ENCODE measurements at regions not wholly inside any gene's neighbourhood (a gene's known extent, or its start where the extent isn't known, plus 50 kb on each side); places are given as distances from the start of the nearest gene placed in this dataset.

- no peak overlapping the region for H2AK9ac ChIP-seq (replicated peaks; ENCODE audit: low read depth, low read length, poor library complexity)
- dilution Hi-C loops (cut with HindIII; ENCODE audit: low sequenced_read_pairs, unreplicated experiment) (no loop called here), in situ Hi-C loops (cut with MboI; ENCODE audit: low sequenced_read_pairs) (no loop called here), intact Hi-C loops (cut with micrococcal nuclease) (no loop called here)
- no peak overlapping the region for H3K9ac ChIP-seq (ENCODE audit: low read depth, low read length)
- H3K23ac ChIP-seq (ENCODE audit: low read depth, low read length) = no peak overlapping the region
- no peak overlapping the region for H3K4me3 ChIP-seq (ENCODE audit: insufficient read depth, low read depth, low read length)
- no peak overlapping the region for H4K8ac ChIP-seq (ENCODE audit: low read depth in 2 of 2, low read length in 2 of 2)
- no peak overlapping the region for H4K5ac ChIP-seq (ENCODE audit: low read depth, low read length)
- ChIA-PET CTCF (no interaction called here), POLR2A (ENCODE audit: unreplicated experiment) (no interaction called here)
- TF ChIP-seq RFX5 (IDR thresholded peaks at IDR 0.05; ENCODE audit: low read depth, low read length) = no peak
- TF ChIP-seq BHLHE40 (IDR thresholded peaks at IDR 0.05; ENCODE audit: low read depth, low read length) = no peak
- no peak for TF ChIP-seq MAFK (IDR thresholded peaks at IDR 0.05; ENCODE audit: low read depth, low read length)
- no peak for TF ChIP-seq CHD1 (IDR thresholded peaks at IDR 0.05; ENCODE audit: low read depth, low read length)
- no peak for TF ChIP-seq FOS (IDR thresholded peaks at IDR 0.05; ENCODE audit: low read depth, low read length)
- no peak for TF ChIP-seq MAZ (IDR thresholded peaks at IDR 0.05; ENCODE audit: borderline replicate concordance, low read depth, low read length)
- no peak for TF ChIP-seq SMC3 (IDR thresholded peaks at IDR 0.05; ENCODE audit: low read depth, low read length)
- no peak for TF ChIP-seq ELK1 (IDR thresholded peaks at IDR 0.05; ENCODE audit: borderline replicate concordance, low read depth, low read length)
- no peak overlapping the region for H3K14ac ChIP-seq (replicated peaks; ENCODE audit: low read depth, low read length)
- no peak overlapping the region for H3K4me2 ChIP-seq (ENCODE audit: low read depth, low read length)
- H4K20me1 ChIP-seq (ENCODE audit: insufficient read depth, low read length) = no peaks in the 10 kb centered on the region
- H3K79me1 ChIP-seq (ENCODE audit: low read depth in 1 of 2, low read length in 2 of 2) = no peaks in the 10 kb centered on the region
- H3K9me1 ChIP-seq (ENCODE audit: insufficient read depth, low read length) = no peaks in the 10 kb centered on the region
- no peak overlapping the region for H2BK15ac ChIP-seq (ENCODE audit: low read depth, low read length)
- H3K18ac ChIP-seq (ENCODE audit: low read depth, low read length) = no peak overlapping the region
- no peak for ATAC-seq (ENCODE audit: low read depth)
- no peaks in the 10 kb centered on the region; the same call in 1 of the 2 replicates for H3K9me3 ChIP-seq (ENCODE audit: control insufficient read depth, insufficient read depth, low read length)
- H3K4me1 ChIP-seq (ENCODE audit: control insufficient read depth, insufficient read depth, low read length) = no peaks in the 10 kb centered on the region
- H3K27me3 ChIP-seq (ENCODE audit: control insufficient read depth, insufficient read depth, low read length) = no peaks in the 10 kb centered on the region
- H2BK5ac ChIP-seq (ENCODE audit: low read depth, low read length, poor library complexity, severe bottlenecking) = no peak overlapping the region
- no peak overlapping the region for H3K4ac ChIP-seq (ENCODE audit: low read depth, low read length)
- no peak overlapping the region for H2BK20ac ChIP-seq (ENCODE audit: low read depth, low read length)
- no peak overlapping the region for H3K56ac ChIP-seq (ENCODE audit: extremely low read depth, insufficient read depth, low read length)
- no peaks in the 10 kb centered on the region for H3K36me3 ChIP-seq (ENCODE audit: control insufficient read depth, insufficient read depth, low read length)
- BruUV-seq (replicated peaks) = no TSS peak
- no peak overlapping the region for H2BK120ac ChIP-seq (ENCODE audit: low read depth, low read length)
- H2AFZ ChIP-seq (replicated peaks; ENCODE audit: low read length, poor library complexity) = no peak overlapping the region
- H4K91ac ChIP-seq (ENCODE audit: insufficient read depth, low read depth, low read length) = no peak overlapping the region
- DNase-seq = no peak
- no peak overlapping the region for H2AK5ac ChIP-seq (ENCODE audit: low read depth, low read length)
- no peak overlapping the region for H3K27ac ChIP-seq (ENCODE audit: insufficient read depth, low read length)
Measured at GRCh38 chr6:63149730-63150129, 61.5 kb upstream of the FKBP1C start.

Data from IMR-90 (cell line).